ENCODE measurements at regions not wholly inside any gene's neighbourhood (a gene's known extent, or its start where the extent isn't known, plus 50 kb on each side); places are given as distances from the start of the nearest gene placed in this dataset.

GRCh38 chr9:12414514-12414913 lies 278.7 kb upstream of the TYRP1 start:
- TF ChIP-seq E2F4 (CRISPR knock-in tag; IDR thresholded peaks at IDR 0.05; ENCODE audit: borderline replicate concordance, low read depth) = no peak
- TF ChIP-seq FOXK1 (CRISPR knock-in tag; IDR thresholded peaks at IDR 0.05) = no peak
- no peak for TF ChIP-seq FOXP1 (CRISPR knock-in tag; IDR thresholded peaks at IDR 0.05; ENCODE audit: borderline replicate concordance)
- TF ChIP-seq CTCF (IDR thresholded peaks at IDR 0.05) = no peak
- no peak for TF ChIP-seq JUN (CRISPR knock-in tag; IDR thresholded peaks at IDR 0.05)
- no peak for TF ChIP-seq USF1 (CRISPR knock-in tag; IDR thresholded peaks at IDR 0.05)
- TF ChIP-seq ATF6 (CRISPR knock-in tag; IDR thresholded peaks at IDR 0.05) = no peak
- TF ChIP-seq E2F1 (CRISPR knock-in tag; IDR thresholded peaks at IDR 0.05) = no peak
- no peak for TF ChIP-seq NR1H2 (CRISPR knock-in tag; IDR thresholded peaks at IDR 0.05)
- TF ChIP-seq ZNF416 (CRISPR knock-in tag; IDR thresholded peaks at IDR 0.05) = no peak
- no peak for TF ChIP-seq ATF2 (CRISPR knock-in tag; IDR thresholded peaks at IDR 0.05; ENCODE audit: borderline replicate concordance, low read depth)
- no peak for TF ChIP-seq ZNF232 (CRISPR knock-in tag; IDR thresholded peaks at IDR 0.05)
- no peak for TF ChIP-seq SP1 (CRISPR knock-in tag; conservative IDR thresholded peaks at IDR 0.05)
